ENCODE measurements at regions not wholly inside any gene's neighbourhood (a gene's known extent, or its start where the extent isn't known, plus 50 kb on each side); places are given as distances from the start of the nearest gene placed in this dataset.
"Not testable (repeated sequence)": the region's sequence is repeated elsewhere in the genome, so short reads cannot be mapped to it uniquely, and the experiment has no call there.

- no peak for TF ChIP-seq CTCF (IDR thresholded peaks at IDR 0.05)
- DNase-seq (ENCODE audit: low spot score) (no peak), ATAC-seq (ENCODE audit: low FRiP score) (no peak)
Observed at GRCh38 chr6:68139130-68139529, 496.0 kb upstream of the ADGRB3 start.

GRCh38 chr6:68134796-68135195, 500.3 kb upstream of the ADGRB3 start:
- ATAC-seq (ENCODE audit: low FRiP score) = no peak
- DNase-seq (ENCODE audit: low spot score) = no peak
- TF ChIP-seq CTCF (IDR thresholded peaks at IDR 0.05) = no peak

DNA sequence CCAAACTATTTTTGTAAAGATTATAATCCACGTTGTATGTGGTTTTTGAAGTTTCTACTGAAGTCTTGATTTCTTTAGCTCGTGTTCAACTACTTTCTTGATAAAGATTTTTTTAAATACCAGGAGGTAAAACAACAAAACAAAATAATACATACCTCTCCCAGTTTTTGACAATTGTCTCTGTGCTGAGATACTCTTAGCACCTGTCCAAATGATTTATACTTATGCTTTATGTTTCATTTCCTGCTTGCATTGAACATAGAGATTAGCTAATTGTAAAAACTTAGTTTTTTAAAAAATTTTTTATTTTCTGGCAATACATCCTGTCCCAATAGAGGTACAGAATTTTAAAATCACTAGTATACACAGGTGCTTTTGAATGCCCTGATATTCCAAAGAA, 506.9 kb upstream of the ADGRB3 start:
- no peak for TF ChIP-seq CTCF (IDR thresholded peaks at IDR 0.05)
- DNase-seq (ENCODE audit: low spot score) (no peak), ATAC-seq (ENCODE audit: low FRiP score) (no peak)

GRCh38 chr6:68127074-68127473, 508.0 kb upstream of the ADGRB3 start:
- ATAC-seq (ENCODE audit: low FRiP score) (no peak), DNase-seq (ENCODE audit: low spot score) (no peak)
- no peak for TF ChIP-seq CTCF (IDR thresholded peaks at IDR 0.05)

- ATAC-seq (ENCODE audit: low FRiP score) = no peak
- DNase-seq (ENCODE audit: low spot score) = no peak
- no peak for TF ChIP-seq CTCF (IDR thresholded peaks at IDR 0.05)
Observed at GRCh38 chr6:68126089-68126749, 508.9 kb upstream of the ADGRB3 start.

DNA sequence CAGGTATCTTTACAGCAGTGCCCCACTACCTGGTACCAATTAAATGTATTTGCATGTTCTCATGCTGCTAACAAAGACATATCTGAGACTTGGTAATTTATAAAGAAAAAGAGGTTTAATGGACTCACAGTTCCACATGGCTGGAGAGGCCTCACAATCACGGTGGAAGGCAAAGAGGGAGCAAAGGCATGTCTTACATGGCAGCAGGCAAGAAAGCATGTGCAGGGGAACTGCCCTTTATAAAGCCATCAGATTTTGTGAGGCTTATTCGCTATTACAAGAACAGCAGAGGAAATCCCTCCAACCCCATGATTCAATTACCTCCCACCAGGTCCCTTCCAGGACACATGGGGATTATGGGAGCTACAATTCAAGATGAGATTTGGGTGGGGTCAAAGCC, 512.1 kb upstream of the ADGRB3 start:
- not testable (repeated sequence) for DNase-seq (ENCODE audit: low spot score); ATAC-seq (ENCODE audit: low FRiP score)

DNA sequence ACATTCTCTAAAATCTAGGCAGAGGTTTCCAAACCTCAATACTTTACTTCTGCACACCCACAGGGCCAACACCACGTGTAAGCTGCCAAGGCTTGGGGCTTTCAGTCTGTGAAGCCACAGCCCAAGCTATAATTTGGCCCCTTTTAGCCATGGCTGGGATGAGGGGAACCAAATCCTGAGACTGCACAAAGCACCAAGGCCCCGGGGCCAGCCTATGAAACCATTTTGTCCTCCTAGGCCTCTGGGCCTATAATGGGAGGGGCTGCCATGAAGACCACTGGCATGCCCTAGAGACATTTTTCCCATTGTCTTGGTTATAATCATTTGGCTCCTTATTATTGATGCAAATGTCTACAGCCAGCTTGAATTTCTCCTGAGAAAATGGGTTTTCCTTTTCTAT, 513.0 kb upstream of the ADGRB3 start:
- DNase-seq (ENCODE audit: low spot score) = no peak
- no peak for TF ChIP-seq CTCF (IDR thresholded peaks at IDR 0.05)
- no peak for ATAC-seq (ENCODE audit: low FRiP score)

DNA sequence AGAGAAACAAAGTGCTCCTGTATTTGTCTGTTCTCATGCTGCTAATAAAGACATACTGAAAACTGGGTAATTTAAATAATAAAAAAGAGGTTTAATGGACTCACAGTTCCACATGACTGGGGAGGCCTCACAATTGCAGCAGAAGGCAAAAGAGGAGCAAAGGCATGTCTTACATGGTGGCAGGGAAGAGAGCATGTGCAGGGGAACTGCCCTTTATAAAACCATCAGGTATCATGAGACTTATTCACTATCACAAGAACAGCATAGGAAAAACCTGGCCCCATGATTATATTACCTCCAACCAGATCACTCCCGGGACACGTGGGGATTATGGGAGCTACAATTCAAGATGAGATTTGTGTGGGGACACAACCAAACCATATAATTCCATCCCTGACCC, 514.1 kb upstream of the ADGRB3 start:
- ATAC-seq (ENCODE audit: low FRiP score); DNase-seq (ENCODE audit: low spot score): not testable (repeated sequence)
